ENCODE measurements at regions not wholly inside any gene's neighbourhood (a gene's known extent, or its start where the extent isn't known, plus 50 kb on each side); places are given as distances from the start of the nearest gene placed in this dataset.

DNA sequence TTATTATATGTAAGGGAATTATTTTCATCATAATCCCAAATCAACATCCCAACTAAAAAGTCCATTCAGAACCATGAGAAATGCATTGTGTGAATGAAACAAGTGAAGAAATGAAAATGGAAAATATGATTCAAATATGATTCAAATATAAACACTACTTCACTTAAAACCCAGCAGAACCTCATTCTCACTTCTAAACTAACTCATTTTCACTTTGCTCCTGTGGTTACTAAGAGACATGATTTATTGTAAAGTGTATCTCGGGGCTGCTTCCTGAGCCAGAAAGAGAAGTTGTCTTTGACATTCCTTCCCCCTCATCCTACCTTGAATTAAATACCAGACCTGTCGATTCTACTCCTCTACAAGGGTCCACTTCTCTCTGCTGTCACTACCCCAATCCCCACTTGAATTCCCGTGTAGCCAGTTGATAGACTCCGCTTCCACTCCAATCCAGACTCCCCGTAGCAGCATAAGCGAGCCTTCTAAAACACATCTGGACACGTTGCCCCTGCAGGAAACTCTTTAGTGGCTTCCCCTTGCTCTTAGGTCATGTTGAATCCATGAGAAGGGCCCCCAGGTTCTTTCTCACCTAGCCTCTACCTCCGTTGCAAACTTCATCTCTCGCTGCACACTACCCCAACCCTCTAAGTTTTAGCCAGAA, 697.0 kb upstream of the ID2 start:
- Histone ChIP-seq H3K14ac (ENCODE audit: low read length) (no peak overlapping the region), H2BK5ac (ENCODE audit: low read length) (no peak overlapping the region), H3K9ac (ENCODE audit: low read depth, low read length, poor library complexity) (no peak overlapping the region), H3K4ac (ENCODE audit: low read length) (no peak overlapping the region), H3K18ac (ENCODE audit: low read length) (no peak overlapping the region), H3K4me3 (ENCODE audit: low read length in 2 of 2) (no peak overlapping the region), H4K91ac (ENCODE audit: low read depth, low read length, poor library complexity) (no peak overlapping the region), H3K9me3 (replicated peaks in 1 of 2; ENCODE audit: control insufficient read depth in 2 of 2, insufficient read depth in 1 of 2, low read depth in 1 of 2, low read length in 2 of 2) (peaks cover 0 to 4% of the 10 kb centered on the region in 2 donors), H3K4me1 (ENCODE audit: control insufficient read depth in 2 of 2, insufficient read depth in 1 of 2, low read depth in 1 of 2, low read length in 2 of 2) (no peaks in the 10 kb centered on the region), H3K23ac (ENCODE audit: low read depth, low read length, poor library complexity) (no peak overlapping the region), H3K27ac (replicated peaks; ENCODE audit: low read length) (no peak overlapping the region), H3K27me3 (ENCODE audit: control insufficient read depth in 3 of 3, insufficient read depth in 3 of 3, low read depth in 1 of 3, low read length in 3 of 3) (no peaks in the 10 kb centered on the region), H2AFZ (ENCODE audit: low read length) (no peak overlapping the region), H3K79me1 (ENCODE audit: low read depth, low read length) (no peaks in the 10 kb centered on the region), H2BK15ac (ENCODE audit: low read length) (no peak overlapping the region), H2BK120ac (ENCODE audit: low read depth, low read length) (no peak overlapping the region), H4K8ac (ENCODE audit: low read depth, low read length) (no peak overlapping the region), H2AK5ac (ENCODE audit: low read depth, low read length) (no peak overlapping the region), H3K36me3 (replicated peaks in 1 of 2; ENCODE audit: control insufficient read depth in 2 of 2, insufficient read depth in 2 of 2, low read length in 2 of 2) (no peaks in the 10 kb centered on the region), H3K4me2 (ENCODE audit: insufficient read depth, low read length, poor library complexity, severe bottlenecking) (no peak overlapping the region), H2BK12ac (ENCODE audit: low read length) (no peak overlapping the region)
- WGBS, 2 donors (ENCODE audit: extremely low coverage in 2 of 2, insufficient read length in 2 of 2, insufficient replicate concordance in 1 of 2): no CpG with 5 or more reads among the region's 9 CpGs
- no peak for DNase-seq (ENCODE audit: low spot score)

DNA sequence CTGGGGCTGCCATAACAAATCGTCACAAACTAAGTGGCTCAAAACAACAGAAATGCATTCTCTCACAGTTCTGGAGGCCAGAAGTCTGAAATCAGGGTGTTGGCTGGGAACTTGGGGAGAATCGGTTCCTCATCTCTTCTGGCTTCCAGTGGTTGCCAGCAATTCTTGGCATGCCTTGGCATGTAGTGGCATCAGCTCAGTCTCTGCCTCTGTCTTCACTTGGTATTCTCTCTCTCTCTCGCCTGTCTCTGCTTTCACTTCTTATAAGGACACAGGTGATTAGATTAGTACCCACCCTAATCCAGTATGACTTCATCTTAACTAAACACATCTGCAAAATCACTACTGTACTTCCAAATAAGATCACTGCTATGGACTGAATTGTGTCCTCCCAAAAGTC, 695.4 kb upstream of the ID2 start:
- Histone ChIP-seq H2AK5ac (ENCODE audit: low read depth, low read length) (no peak overlapping the region), H3K4me1 (ENCODE audit: control insufficient read depth in 2 of 2, insufficient read depth in 1 of 2, low read depth in 1 of 2, low read length in 2 of 2) (no peaks in the 10 kb centered on the region), H2AFZ (ENCODE audit: low read length) (no peak overlapping the region), H2BK15ac (ENCODE audit: low read length) (no peak overlapping the region), H2BK5ac (ENCODE audit: low read length) (no peak overlapping the region), H3K14ac (ENCODE audit: low read length) (no peak overlapping the region), H3K27me3 (ENCODE audit: control insufficient read depth in 3 of 3, insufficient read depth in 3 of 3, low read depth in 1 of 3, low read length in 3 of 3) (no peaks in the 10 kb centered on the region), H3K4me2 (ENCODE audit: insufficient read depth, low read length, poor library complexity, severe bottlenecking) (no peak overlapping the region), H3K36me3 (replicated peaks in 1 of 2; ENCODE audit: control insufficient read depth in 2 of 2, insufficient read depth in 2 of 2, low read length in 2 of 2) (no peaks in the 10 kb centered on the region), H3K27ac (replicated peaks; ENCODE audit: low read length) (no peak overlapping the region), H3K23ac (ENCODE audit: low read depth, low read length, poor library complexity) (no peak overlapping the region), H2BK120ac (ENCODE audit: low read depth, low read length) (no peak overlapping the region), H3K4ac (ENCODE audit: low read length) (no peak overlapping the region), H3K18ac (ENCODE audit: low read length) (no peak overlapping the region), H3K79me1 (ENCODE audit: low read depth, low read length) (no peaks in the 10 kb centered on the region), H2BK12ac (ENCODE audit: low read length) (no peak overlapping the region), H4K91ac (ENCODE audit: low read depth, low read length, poor library complexity) (no peak overlapping the region), H4K8ac (ENCODE audit: low read depth, low read length) (no peak overlapping the region), H3K9ac (ENCODE audit: low read depth, low read length, poor library complexity) (no peak overlapping the region), H3K9me3 (replicated peaks in 1 of 2; ENCODE audit: control insufficient read depth in 2 of 2, insufficient read depth in 1 of 2, low read depth in 1 of 2, low read length in 2 of 2) (peaks cover 0 to 4% of the 10 kb centered on the region in 2 donors), H3K4me3 (ENCODE audit: low read length in 2 of 2) (no peak overlapping the region)
- no CpG with 5 or more reads among the region's 3 CpGs for WGBS, 2 donors (ENCODE audit: extremely low coverage in 2 of 2, insufficient read length in 2 of 2, insufficient replicate concordance in 1 of 2)
- DNase-seq (ENCODE audit: low spot score): no peak

DNA sequence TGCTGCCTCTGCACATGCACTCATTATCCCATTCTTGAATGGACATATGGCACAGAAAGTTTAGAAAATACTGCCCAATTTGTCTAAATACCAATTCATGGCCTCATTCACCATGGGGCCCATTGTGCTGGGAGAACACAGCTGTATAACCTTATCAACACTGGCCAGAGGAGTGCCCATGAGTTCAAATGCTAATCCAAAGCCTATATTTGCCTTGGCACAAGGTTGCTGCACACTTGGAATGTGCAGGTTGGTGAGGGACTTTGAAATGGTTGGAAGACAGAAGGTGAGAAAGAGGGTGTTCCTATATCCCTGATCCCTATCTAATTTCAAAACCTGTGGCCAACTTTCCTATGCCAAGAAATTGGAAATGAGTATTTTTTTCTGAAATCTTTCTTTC, 693.9 kb upstream of the ID2 start:
- H2BK15ac ChIP-seq (ENCODE audit: low read length): no peak overlapping the region
- H3K4me3 ChIP-seq (ENCODE audit: low read length in 2 of 2): no peak overlapping the region
- no peak overlapping the region for H3K4ac ChIP-seq (ENCODE audit: low read length)
- no peak overlapping the region for H2BK5ac ChIP-seq (ENCODE audit: low read length)
- no peak overlapping the region for H4K91ac ChIP-seq (ENCODE audit: low read depth, low read length, poor library complexity)
- no peak overlapping the region for H3K27ac ChIP-seq (replicated peaks; ENCODE audit: low read length)
- H3K9me3 ChIP-seq (replicated peaks in 1 of 2; ENCODE audit: control insufficient read depth in 2 of 2, insufficient read depth in 1 of 2, low read depth in 1 of 2, low read length in 2 of 2): no peaks in the 10 kb centered on the region
- H3K14ac ChIP-seq (ENCODE audit: low read length): no peak overlapping the region
- no peaks in the 10 kb centered on the region for H3K27me3 ChIP-seq (ENCODE audit: control insufficient read depth in 3 of 3, insufficient read depth in 3 of 3, low read depth in 1 of 3, low read length in 3 of 3)
- no peak overlapping the region for H3K9ac ChIP-seq (ENCODE audit: low read depth, low read length, poor library complexity)
- H4K8ac ChIP-seq (ENCODE audit: low read depth, low read length): no peak overlapping the region
- H3K36me3 ChIP-seq (replicated peaks in 1 of 2; ENCODE audit: control insufficient read depth in 2 of 2, insufficient read depth in 2 of 2, low read length in 2 of 2): no peaks in the 10 kb centered on the region
- no peak overlapping the region for H3K23ac ChIP-seq (ENCODE audit: low read depth, low read length, poor library complexity)
- no peaks in the 10 kb centered on the region for H3K79me1 ChIP-seq (ENCODE audit: low read depth, low read length)
- H3K18ac ChIP-seq (ENCODE audit: low read length): no peak overlapping the region
- DNase-seq (ENCODE audit: low spot score): no peak
- H2BK12ac ChIP-seq (ENCODE audit: low read length): no peak overlapping the region
- no peak overlapping the region for H3K4me2 ChIP-seq (ENCODE audit: insufficient read depth, low read length, poor library complexity, severe bottlenecking)
- no peak overlapping the region for H2AK5ac ChIP-seq (ENCODE audit: low read depth, low read length)
- H3K4me1 ChIP-seq (ENCODE audit: control insufficient read depth in 2 of 2, insufficient read depth in 1 of 2, low read depth in 1 of 2, low read length in 2 of 2): no peaks in the 10 kb centered on the region
- H2BK120ac ChIP-seq (ENCODE audit: low read depth, low read length): no peak overlapping the region
- H2AFZ ChIP-seq (ENCODE audit: low read length): no peak overlapping the region

DNA sequence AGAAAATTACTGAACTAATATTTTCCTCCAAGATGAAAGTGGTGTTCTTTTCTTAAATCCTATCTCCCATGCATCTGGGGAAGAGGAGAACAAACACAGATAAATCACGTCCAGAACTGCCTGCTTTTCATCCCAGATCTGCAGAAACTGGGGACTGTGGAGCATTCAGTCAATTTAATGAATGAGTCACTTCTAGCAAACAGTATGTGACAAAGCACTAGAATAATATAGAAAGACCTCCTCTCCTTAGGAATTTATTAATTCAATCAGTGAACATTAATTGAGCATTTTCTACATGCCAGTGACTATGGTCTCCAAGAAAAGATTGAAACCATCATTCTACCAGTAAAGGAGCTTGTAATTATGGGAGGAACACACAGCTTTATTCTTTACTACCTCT, 693.4 kb upstream of the ID2 start:
- Histone ChIP-seq H3K18ac (ENCODE audit: low read length) (no peak overlapping the region), H2AK5ac (ENCODE audit: low read depth, low read length) (no peak overlapping the region), H3K27me3 (ENCODE audit: control insufficient read depth in 3 of 3, insufficient read depth in 3 of 3, low read depth in 1 of 3, low read length in 3 of 3) (no peaks in the 10 kb centered on the region), H3K27ac (replicated peaks; ENCODE audit: low read length) (no peak overlapping the region), H2AFZ (ENCODE audit: low read length) (no peak overlapping the region), H3K14ac (ENCODE audit: low read length) (no peak overlapping the region), H3K36me3 (replicated peaks in 1 of 2; ENCODE audit: control insufficient read depth in 2 of 2, insufficient read depth in 2 of 2, low read length in 2 of 2) (no peaks in the 10 kb centered on the region), H4K91ac (ENCODE audit: low read depth, low read length, poor library complexity) (no peak overlapping the region), H4K8ac (ENCODE audit: low read depth, low read length) (no peak overlapping the region), H2BK12ac (ENCODE audit: low read length) (no peak overlapping the region), H3K4me1 (ENCODE audit: control insufficient read depth in 2 of 2, insufficient read depth in 1 of 2, low read depth in 1 of 2, low read length in 2 of 2) (no peaks in the 10 kb centered on the region), H3K4me3 (ENCODE audit: low read length in 2 of 2) (no peak overlapping the region), H2BK120ac (ENCODE audit: low read depth, low read length) (no peak overlapping the region), H3K9ac (ENCODE audit: low read depth, low read length, poor library complexity) (no peak overlapping the region), H2BK5ac (ENCODE audit: low read length) (no peak overlapping the region), H3K23ac (ENCODE audit: low read depth, low read length, poor library complexity) (no peak overlapping the region), H3K4ac (ENCODE audit: low read length) (no peak overlapping the region), H3K9me3 (replicated peaks in 1 of 2; ENCODE audit: control insufficient read depth in 2 of 2, insufficient read depth in 1 of 2, low read depth in 1 of 2, low read length in 2 of 2) (no peaks in the 10 kb centered on the region), H3K4me2 (ENCODE audit: insufficient read depth, low read length, poor library complexity, severe bottlenecking) (no peak overlapping the region), H2BK15ac (ENCODE audit: low read length) (no peak overlapping the region), H3K79me1 (ENCODE audit: low read depth, low read length) (no peaks in the 10 kb centered on the region)
- WGBS, 2 donors (ENCODE audit: extremely low coverage in 2 of 2, insufficient read length in 2 of 2, insufficient replicate concordance in 1 of 2): no CpG with 5 or more reads among the region's 1 CpG
- no peak for DNase-seq (ENCODE audit: low spot score)

Measured in neuronal stem cell (in vitro differentiated cells).